ENCODE measurements at regions not wholly inside any gene's neighbourhood (a gene's known extent, or its start where the extent isn't known, plus 50 kb on each side); places are given as distances from the start of the nearest gene placed in this dataset.

DNA sequence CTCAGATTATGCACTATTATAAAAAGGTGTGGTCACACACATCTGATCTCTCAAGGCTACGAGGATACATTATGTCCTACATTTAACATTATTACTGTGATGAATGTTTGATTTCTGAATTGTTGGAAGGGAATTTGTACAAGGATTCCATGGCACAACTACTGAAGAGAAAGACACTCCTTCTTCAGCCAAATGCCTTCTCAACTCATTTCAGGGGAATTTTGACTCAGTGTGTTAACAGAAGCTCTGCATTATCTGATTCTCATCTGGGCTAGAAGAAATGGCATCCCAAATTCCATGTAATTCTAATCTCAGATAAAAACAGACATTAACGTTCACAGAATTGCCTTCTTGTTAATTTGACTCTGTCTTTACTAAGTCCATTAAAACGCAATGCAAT is 477.7 kb downstream of the PDGFC start:
- no peak for DNase-seq

DNA sequence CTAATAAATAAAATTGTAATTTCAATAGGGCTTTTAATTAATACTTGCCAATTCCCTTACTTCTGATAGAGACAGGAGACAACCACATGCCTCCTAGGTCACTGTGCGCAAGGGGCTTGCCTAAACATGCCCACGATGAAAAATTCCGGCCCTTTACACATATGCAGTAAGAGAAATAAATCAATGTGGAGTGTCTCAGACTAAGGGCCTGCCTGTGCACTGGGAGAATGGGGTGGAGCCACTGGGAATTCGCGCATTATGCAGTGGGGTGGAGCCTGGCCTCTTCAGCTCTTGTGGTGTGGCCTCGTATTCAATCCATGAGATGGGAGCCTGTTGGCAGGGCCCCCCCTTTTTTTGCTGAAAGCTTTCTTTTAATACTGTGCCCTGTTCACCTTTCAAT is 484.5 kb downstream of the PDGFC start:
- DNase-seq = no peak

DNA sequence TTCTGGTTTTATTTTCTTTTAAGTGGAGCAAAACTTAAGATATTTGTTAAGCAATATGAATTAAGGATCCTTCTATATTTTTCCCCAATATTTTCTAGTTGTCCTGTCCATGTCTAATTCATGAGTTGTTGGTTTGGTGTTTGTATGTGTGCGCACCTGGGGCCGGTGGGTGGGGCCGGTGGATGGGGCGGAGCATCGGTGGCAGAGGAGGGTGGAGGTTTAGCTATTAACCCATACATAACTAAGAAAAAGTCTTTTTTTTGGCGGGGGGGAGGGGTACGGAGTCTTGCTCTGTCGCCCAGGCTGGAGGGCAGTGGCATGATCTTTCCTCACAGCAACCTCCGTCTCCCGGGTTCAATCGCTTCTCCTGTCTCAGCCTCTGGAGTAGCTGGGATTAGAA is 489.8 kb downstream of the PDGFC start:
- DNase-seq = no peak

DNA sequence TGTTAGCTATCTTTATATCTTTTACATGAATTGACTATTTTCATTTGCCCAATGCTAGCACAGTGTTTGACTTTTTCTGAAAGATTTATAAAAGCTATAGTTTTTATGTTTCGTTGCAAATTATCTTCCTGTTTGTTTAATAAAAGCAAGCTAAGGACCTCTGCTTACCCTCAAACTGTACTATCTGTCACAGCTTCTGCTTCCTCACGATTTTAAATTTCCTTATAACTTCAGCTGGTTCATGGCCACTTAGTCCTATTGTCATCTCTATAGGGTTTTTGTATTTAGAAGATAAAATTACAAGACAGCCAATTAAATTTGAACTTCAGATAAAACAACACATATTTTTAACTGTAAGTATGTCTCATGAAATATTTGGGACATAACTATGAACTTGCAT is 494.0 kb downstream of the PDGFC start:
- DNase-seq = no peak

DNA sequence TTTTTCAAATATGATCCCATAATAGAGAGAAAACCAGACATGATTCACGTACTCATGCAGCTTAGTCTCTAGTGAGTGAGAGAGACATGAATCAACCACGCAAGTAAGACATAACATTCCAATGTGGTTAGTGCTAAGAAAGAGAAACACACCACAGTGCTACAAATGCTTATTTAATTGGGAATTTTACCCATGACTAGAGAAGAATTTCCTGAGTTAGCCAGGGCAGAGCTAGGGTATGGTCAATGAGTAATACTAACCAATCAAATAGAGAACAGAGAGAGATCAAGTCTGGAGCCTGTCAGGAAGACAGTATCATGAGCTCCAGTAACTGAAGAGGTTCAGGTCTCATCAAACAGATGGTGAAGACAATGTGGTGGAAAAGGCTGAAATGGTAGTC is 495.2 kb downstream of the PDGFC start:
- peak; percentile 45 for DNase-seq

DNA sequence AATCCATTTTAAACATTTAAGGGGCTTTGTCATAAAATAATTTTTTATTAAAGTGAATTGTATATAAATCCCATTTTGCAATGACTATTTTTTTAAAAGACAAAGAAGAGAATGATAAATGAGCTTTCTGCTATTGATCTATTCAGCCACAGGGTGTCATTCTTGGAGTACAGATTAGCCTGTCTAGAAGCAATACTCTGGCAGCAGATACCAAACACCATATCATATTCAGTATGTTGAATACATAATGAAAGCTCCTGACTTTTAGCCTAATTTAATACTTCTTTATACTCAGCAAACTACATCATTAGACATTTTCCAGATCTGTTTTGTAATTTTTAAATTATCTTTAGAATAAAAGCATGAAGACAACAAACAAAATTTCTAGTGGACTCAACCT is 496.3 kb downstream of the PDGFC start:
- peak; percentile 48 for DNase-seq

DNA sequence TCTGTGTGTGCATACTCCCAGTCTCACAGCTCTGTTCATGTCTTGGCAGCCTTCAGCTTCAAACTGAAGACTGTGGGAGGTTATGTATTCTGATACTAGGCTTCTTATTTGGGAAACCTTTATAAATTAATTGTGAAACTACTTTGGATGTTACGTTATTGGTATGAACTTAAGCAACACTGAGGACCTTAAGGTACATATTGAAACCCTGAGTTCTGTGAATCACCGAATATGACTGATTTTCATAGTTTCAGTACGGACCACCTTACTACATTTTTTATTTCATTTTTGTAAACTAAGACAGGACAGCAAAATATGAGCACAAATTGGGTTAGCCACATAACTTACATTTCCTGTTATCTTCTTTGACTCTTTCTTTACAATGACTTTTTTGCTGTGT is 498.4 kb downstream of the PDGFC start:
- DNase-seq = no peak

DNA sequence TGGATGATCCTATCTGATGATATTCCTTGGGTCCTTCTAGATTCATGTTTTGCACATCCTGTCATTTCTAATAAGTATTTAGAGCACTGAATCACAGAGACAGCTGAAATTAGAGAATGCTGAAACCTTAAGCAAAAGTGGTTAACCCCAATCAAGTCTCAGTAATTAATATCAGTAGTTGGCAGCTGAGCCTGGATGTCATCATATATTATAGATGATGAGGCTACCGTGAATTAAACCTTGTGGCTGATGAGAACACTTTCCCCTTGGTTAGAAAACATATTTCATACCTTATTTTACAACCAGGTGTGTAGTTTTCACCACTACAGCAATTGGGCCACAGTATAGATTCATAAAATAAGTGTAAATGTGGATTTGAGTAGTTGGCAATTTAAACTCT is 499.0 kb downstream of the PDGFC start:
- no peak for DNase-seq

DNA sequence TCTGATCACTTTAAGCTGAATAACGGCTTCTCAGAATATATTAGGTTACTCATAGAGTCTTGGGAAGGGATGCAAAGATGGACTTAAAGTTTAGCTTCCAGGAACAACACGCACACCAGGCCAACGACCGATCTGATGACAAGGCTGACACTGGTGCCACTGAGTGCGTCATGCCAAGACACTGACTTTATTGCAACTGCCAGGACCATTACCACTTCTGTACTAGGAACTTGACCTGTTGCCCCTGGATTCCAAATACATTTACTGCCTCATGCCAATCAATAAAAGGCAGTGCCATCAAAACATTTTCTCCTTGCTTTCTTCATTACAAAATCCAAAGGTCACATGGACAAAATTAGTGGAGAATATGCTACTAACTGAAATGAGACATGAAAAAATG is 505.9 kb upstream of the CTSO start:
- DNase-seq = no peak

DNA sequence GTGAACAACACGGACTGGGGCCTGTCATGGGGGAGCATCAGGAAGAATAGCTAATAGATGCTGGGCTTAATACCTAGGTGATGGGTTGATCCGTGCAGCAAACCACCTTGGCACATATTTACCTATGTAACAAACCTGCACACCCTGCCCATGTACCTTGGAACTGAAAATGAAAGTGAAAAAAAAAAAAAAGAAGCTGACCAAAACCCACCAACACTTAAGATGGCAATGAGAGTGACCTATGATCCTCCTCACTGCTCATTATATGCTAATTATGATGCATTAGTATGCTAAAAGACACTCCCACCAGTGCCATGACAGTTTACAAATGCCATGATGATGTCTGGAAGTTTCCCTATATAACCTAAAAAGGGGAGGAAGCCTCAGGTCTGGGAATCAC is 503.2 kb upstream of the CTSO start:
- DNase-seq = no peak

DNA sequence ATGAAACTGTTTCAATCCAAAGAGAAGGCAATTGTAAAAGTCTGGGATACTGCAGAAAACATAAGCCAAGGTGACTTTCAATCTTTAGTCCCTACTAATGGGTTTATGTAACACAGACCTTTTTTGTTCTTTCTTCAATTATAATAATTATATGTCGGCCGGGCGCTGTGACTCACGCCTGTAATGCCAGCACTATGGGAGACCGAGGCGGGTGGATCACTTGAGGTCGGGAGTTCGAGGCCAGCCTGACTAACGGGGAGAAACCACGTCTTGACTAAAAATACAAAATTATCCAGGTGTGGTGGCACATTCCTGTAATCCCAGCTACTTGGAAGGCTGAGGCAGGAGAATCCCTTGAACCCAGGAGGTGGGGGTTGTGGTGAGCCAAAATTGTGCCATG is 489.8 kb upstream of the CTSO start:
- no peak for DNase-seq

DNA sequence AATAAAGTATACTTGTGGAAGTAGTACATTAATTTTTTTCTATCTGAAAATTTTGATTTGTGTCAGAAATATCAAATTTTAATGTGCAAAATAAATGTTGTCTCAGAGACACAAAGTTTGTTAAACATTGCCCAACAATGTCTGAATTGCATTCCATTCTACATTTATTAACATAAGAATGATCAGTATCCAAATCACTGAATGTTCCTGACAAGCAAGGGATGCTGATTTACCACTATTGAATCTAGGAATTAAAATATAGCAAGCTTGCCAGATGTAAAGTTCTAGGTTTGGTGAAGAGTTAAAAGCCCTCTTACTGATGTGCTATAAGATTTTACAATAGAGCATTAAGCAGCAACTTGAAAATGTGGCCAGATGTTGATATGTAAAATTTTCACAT is 489.2 kb upstream of the CTSO start:
- no peak for DNase-seq

DNA sequence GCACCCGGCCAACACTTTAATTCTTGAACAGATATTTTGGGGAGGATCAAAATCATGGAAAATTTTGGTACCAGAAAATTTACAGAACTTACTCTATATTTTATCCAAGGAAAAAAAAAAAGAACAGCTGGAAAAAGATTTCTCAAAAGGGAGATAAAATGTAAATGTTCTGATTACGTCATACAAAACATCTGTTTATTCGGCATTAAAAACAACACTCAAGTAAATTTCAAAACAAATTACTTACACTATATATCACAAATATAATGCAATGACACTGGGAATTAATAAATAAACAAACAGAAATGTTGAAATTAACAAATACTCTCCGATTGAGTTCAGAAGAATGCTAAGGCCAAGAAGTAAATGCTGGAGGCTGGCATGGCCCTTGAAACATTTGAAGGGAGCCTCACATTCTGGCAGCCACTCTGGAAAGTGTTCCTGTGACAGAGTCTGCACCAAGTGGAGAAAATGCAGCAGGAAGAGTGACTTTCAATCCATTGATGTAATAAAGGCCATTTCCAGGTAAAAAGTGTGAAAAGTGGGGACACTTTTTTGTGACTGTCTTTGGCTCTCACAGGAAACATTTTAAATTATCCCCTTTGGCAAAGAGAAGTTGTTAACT is 486.0 kb upstream of the CTSO start:
- DNase-seq = no peak

DNA sequence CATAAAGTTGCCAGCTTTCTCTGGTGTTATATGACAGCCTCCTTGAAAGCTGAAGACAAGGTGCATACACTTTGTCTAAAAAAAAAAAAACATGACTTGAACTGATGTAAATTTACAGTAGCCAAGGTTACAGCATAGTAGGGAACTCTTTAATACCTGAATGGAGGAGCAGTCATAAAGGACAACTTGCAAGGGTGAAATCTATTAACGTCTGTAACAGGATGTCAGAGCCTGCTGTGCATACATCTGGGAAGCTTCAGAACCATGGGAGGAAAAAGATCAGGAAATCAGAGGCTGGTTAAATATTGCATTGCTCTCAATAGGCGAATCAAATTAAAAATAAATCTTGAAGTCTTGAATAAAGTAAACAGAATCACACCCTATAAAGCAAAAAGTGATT is 484.0 kb upstream of the CTSO start:
- no peak for DNase-seq

DNA sequence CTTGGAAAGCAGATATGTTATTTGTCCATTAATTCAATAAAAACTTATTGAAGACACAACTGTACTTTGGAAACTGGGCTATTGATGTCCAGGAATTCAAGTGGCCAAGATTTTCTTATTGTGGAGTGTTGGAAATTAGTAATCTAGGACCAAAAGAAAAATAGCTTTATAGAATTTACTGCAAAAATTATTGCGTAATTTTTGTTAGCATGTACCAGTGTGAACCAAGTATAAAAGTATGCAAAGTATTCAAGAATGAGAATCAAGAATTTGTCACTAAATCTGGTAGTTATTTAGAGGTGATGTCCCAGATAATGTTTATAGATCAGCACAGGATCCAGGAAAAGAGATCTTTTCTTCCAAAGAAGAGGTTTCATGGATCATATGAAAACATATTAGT is 468.9 kb upstream of the CTSO start:
- DNase-seq = no peak

DNA sequence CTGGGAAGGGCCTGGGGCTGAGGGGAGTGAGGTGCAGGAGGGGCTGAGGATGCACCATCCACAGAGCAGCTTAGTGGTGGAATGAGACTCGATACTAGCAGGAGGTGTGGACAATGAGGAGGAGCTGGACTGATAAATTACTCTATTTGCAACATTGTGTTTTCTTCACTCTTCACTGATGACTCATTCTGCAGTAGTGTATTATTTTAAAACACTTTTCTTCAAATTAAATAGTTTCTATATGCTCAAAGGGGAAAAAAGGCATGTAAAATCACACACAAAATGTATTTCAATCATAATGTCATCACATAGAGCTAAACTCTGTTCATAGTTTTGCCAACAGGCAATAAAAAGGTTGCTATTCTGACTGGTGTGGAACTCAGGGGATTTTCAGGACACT is 467.0 kb upstream of the CTSO start:
- DNase-seq = no peak

DNA sequence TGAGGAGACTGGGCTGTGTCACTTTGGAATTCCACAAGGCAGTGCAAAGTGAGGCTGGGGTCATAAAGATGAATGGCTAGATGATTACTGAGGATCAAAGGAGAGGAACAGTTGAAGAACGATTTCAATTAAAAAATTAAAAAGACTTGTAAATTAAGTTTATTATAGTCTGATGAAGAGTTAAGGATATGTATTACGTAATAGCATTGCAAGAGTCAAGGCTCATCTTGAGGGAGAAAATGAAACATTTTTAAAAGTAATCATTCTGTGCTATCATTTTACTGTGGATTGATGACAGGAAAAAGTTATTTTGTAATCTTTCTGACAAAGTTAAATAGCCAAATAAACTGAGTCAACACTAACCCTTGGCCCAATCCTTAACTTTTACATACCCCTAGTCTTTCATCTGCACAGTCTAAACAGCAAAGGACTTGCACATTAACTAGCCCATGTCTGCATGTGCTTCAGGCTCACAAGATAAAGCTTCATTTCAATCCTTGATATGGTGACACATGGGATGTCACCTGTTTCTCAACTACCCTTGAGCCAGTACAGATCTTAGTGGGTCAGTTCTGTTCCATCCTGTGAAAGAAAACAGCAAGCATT is 465.5 kb upstream of the CTSO start:
- DNase-seq = no peak

DNA sequence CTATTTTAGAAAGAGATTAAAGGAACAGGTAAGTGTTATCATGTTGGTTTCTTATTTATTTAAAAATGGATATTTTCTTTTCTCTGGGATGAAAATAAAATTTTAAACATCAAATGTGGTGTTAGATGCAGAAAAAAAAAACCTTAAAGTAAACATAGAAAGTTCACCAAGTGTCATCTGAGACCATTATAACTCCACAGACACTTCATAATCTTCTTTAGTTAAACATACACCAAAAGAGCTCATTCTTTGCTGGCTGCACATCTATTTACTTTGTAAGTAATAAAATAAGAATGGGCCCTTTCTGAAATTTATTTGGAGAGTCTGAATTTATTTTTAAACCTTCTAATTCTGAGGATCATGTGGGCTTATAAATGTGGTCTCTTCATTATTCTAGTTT is 460.7 kb upstream of the CTSO start:
- DNase-seq = no peak

DNA sequence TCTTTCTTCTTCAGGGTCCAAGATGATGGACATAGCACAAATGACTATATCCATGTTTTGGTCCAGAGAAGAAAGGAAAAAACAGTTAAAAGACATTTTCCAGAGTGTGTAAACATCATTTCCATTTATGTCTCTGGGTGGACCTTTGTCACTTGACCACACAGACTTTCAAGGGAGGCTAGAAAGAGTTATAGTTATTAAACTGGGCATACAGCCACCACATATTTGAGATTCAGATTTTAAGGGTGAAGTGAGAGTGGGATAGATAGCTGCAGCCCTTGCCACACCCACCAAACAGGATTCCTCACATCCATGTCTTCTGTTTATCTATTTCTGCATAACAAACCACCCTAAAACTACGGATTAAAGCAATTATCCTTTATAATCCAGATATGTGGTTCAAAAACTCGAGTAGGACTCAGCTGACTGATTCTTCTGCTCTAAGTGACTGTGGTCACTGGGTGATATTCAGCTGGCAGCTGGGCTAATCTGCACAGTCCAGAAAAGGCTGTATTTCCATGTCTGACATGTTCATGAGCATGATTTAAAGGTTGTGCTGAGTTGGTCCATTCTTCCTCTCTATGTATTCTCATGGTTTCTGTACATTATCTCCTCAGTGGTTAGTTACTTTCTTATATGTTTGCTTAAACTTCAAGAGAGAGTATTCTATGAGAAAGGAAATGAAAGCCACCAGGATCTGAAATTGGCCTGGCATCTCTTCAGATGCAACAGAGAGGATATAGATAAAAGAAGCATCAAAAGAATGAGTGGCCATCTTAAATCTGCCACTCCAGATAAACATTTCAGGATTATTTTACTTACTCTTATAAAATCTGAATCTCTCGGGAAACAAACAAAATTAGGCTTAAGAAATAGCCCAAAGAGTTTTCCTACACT is 459.8 kb upstream of the CTSO start:
- no peak for DNase-seq

DNA sequence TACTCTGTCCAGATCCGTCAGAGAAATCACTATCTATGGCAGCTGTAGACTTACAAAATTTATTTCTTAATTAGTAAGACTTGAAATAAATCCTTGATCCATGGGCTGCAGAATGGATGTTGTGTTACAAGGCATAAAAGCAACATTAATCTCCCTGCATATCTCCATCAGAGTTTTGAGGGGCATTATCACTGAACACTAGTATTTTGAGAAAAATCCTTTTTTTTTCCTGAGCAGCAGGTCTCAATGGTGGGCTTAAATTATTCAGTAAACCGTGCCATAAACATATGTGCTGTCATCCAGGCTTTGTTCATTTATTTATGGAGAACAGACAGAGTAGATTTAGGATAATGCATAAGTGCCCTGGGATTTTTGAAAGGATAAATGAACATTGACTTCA is 457.9 kb upstream of the CTSO start:
- no peak for DNase-seq

DNA sequence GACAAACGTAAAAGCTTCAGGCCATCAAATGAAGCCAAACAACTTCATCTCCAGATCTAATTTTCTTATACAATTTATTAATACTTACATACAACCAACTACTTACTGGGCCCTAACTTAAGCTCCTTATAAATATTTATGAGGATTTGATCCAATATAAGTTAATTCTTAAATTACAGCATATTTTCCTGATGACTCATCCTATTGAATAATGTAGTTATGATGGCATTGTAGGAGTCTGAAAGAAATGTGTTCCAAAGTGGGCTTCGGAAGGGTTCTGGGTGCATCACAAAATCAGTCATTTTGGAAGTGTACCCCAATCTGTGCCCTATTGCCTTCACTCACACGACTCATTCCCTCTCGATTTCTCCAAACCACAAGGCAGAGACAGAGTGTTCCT is 455.1 kb upstream of the CTSO start:
- no peak for DNase-seq

DNA sequence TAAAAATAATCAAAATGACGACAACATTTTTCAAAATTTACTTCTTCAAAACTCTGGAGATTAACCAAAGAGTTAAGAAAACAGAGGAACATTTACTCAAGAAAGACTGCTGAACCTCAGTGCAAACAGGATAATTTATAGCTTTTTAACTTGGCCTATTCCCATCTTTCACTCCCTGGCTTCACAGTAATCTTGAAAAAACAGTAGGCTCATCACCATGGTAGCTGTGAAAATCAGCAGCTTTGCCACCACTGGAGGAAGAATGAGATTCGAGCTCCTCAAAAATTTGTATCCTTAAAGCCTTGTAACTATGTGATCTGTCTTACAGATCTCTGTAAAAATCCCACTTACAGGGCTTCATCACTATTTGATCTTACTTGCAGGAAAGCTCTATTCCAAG is 447.7 kb upstream of the CTSO start:
- DNase-seq = no peak

DNA sequence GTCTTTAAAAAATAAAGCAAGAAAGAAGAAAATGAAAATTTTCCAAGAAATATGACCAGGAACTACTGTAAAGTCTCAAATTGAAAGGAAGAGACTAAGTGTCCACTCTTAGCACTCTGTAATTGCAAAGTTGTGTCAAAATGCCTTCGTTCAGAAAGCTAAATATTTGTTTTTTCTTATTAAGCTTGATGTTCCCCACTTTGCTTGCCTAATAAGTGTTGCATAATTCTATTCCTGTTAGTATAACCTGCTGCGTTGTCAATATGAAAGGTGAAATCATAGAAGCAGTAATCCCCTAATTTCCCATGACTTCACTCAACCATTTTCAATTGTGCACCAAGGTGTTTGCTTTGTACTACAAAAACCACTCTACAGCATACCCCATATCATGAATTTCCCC is 442.9 kb upstream of the CTSO start:
- no peak for DNase-seq

DNA sequence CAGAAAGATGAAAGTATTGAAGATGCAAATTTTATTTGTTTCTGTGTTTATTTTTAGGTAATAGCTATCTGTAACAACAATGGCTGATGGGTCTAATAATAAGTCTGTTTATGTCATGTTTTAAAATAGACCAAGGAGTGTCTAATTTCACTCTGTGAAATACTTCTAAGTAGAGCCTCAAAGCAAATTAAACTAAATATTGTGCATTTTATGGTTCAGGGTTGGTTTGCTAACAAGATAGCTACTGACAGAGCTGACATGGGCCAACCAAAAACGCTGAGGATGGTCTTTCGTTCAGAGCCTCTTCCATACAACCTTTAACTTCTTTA is 437.6 kb upstream of the CTSO start:
- DNase-seq = no peak
